ENCODE measurements at regions not wholly inside any gene's neighbourhood (a gene's known extent, or its start where the extent isn't known, plus 50 kb on each side); places are given as distances from the start of the nearest gene placed in this dataset.

DNA sequence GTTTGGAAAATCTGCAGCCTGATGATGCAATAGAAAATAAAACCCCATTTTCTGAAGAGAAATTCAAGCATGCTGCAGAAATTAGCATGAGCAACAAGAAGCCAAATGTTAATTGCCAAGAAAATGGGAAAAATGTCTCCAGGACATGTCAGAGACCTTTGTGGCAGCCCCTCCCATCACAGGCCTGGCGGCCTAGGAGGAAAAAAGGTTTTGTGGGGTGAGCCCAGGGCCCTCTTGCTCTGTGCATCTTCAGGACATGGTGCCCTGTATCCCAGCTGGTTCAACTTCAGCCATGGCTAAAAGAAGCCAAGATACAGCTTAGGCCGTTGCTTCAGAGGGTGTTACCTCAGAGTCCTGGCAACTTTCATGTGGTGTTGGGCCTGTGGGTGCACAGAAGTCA is 775.5 kb upstream of the SEL1L start:
- Mint-ChIP-seq H3K27me3 (ENCODE audit: low read depth in 3 of 3) (no peaks in the 10 kb centered on the region), H3K4me3 (no peak overlapping the region), H3K36me3 (no peaks in the 10 kb centered on the region), H3K4me1 (no peaks in the 10 kb centered on the region), H3K9me3 (peaks cover 0 to 12% (median 10%) of the 10 kb centered on the region in 7 donors), H3K27ac (no peak overlapping the region)
- H3K4me1 ChIP-seq (ENCODE audit: control insufficient read depth in 1 of 2, insufficient read depth in 2 of 2, low read length in 2 of 2), result no peaks in the 10 kb centered on the region
- peaks cover 9 to 13% of the 10 kb centered on the region in 2 donors for H3K9me3 ChIP-seq (replicated peaks in 1 of 2; ENCODE audit: control insufficient read depth in 1 of 2, insufficient read depth in 1 of 2, low read length in 2 of 2)
- no peak overlapping the region for H3K27ac ChIP-seq (ENCODE audit: low read depth in 1 of 2, low read length in 2 of 2)
- 86% methylated on average over 2 of the region's 2 CpGs for WGBS (ENCODE audit: insufficient coverage)
- no peak overlapping the region for H3K4me3 ChIP-seq (replicated peaks in 1 of 3; ENCODE audit: low read depth in 2 of 3, low read length in 3 of 3)
- H2AFZ ChIP-seq (ENCODE audit: insufficient read depth, low read depth, low read length, poor library complexity, severe bottlenecking), result no peak overlapping the region
- H3K36me3 ChIP-seq (replicated peaks in 1 of 2; ENCODE audit: control insufficient read depth in 1 of 2, insufficient read depth in 2 of 2, low read length in 2 of 2), result no peaks in the 10 kb centered on the region
- no peaks in the 10 kb centered on the region for H4K20me1 ChIP-seq (ENCODE audit: insufficient read depth, low read length)
- no peak overlapping the region for H3K4me2 ChIP-seq (replicated peaks; ENCODE audit: extremely low read depth, low read length, poor library complexity, severe bottlenecking)
- no peak overlapping the region for H3K9ac ChIP-seq (ENCODE audit: insufficient read depth, low read length, poor library complexity, severe bottlenecking)
- H3K79me2 ChIP-seq (ENCODE audit: insufficient read depth, low read length), result no peaks in the 10 kb centered on the region
- no peak for DNase-seq
- intact Hi-C loops (cut with micrococcal nuclease), result no loop called here
- TF ChIP-seq, protein P1, sequence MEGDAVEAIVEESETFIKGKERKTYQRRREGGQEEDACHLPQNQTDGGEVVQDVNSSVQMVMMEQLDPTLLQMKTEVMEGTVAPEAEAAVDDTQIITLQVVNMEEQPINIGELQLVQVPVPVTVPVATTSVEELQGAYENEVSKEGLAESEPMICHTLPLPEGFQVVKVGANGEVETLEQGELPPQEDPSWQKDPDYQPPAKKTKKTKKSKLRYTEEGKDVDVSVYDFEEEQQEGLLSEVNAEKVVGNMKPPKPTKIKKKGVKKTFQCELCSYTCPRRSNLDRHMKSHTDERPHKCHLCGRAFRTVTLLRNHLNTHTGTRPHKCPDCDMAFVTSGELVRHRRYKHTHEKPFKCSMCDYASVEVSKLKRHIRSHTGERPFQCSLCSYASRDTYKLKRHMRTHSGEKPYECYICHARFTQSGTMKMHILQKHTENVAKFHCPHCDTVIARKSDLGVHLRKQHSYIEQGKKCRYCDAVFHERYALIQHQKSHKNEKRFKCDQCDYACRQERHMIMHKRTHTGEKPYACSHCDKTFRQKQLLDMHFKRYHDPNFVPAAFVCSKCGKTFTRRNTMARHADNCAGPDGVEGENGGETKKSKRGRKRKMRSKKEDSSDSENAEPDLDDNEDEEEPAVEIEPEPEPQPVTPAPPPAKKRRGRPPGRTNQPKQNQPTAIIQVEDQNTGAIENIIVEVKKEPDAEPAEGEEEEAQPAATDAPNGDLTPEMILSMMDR (IDR thresholded peaks at IDR 0.05), result no peak
- H3K27me3 ChIP-seq (ENCODE audit: control insufficient read depth in 2 of 2, insufficient read depth in 2 of 2, low read length in 2 of 2), result no peaks in the 10 kb centered on the region

DNA sequence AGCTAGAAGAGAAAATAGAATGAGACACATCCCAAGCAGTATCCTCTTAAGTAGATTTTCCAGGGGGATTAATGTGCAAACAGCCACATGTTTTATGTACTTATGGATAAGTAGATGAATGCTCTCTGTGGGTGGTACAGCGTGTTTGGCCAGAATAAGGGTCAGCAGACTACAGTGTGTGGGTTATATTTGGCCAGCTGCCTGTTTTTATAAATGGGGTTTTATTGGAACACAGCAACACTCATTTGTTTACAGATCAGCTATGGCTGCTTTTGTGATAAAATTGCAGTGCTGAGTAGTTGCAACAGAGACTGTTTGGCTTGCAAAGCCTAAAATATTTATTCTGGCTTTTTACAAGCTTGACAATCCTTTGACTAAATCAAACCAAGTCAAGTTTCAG is 780.2 kb upstream of the SEL1L start:
- TF ChIP-seq, protein P1 (IDR thresholded peaks at IDR 0.05), result no peak
- no peak overlapping the region for H2AFZ ChIP-seq (ENCODE audit: insufficient read depth, low read depth, low read length, poor library complexity, severe bottlenecking)
- H3K4me2 ChIP-seq (replicated peaks; ENCODE audit: extremely low read depth, low read length, poor library complexity, severe bottlenecking), result no peak overlapping the region
- no peaks in the 10 kb centered on the region for H3K27me3 ChIP-seq (ENCODE audit: control insufficient read depth in 2 of 2, insufficient read depth in 2 of 2, low read length in 2 of 2)
- H3K36me3 ChIP-seq (replicated peaks in 1 of 2; ENCODE audit: control insufficient read depth in 1 of 2, insufficient read depth in 2 of 2, low read length in 2 of 2), result no peaks in the 10 kb centered on the region
- no peaks in the 10 kb centered on the region for H4K20me1 ChIP-seq (ENCODE audit: insufficient read depth, low read length)
- no peak for DNase-seq
- peaks cover 0 to 12% (median 6%) of the 10 kb centered on the region in 7 donors for H3K9me3 Mint-ChIP-seq
- no peaks in the 10 kb centered on the region for H3K36me3 Mint-ChIP-seq
- H3K27me3 Mint-ChIP-seq (ENCODE audit: low read depth in 3 of 3), result no peaks in the 10 kb centered on the region
- no peak overlapping the region for H3K4me3 ChIP-seq (replicated peaks in 1 of 3; ENCODE audit: low read depth in 2 of 3, low read length in 3 of 3)
- no peaks in the 10 kb centered on the region for H3K4me1 Mint-ChIP-seq
- no peak overlapping the region for H3K9ac ChIP-seq (ENCODE audit: insufficient read depth, low read length, poor library complexity, severe bottlenecking)
- H3K9me3 ChIP-seq (replicated peaks in 1 of 2; ENCODE audit: control insufficient read depth in 1 of 2, insufficient read depth in 1 of 2, low read length in 2 of 2), result peaks cover 9 to 13% of the 10 kb centered on the region in 2 donors
- H3K4me1 ChIP-seq (ENCODE audit: control insufficient read depth in 1 of 2, insufficient read depth in 2 of 2, low read length in 2 of 2), result no peaks in the 10 kb centered on the region
- WGBS (ENCODE audit: insufficient coverage), result no CpG with 5 or more reads among the region's 1 CpG
- intact Hi-C loops (cut with micrococcal nuclease), result no loop called here
- H3K4me3 Mint-ChIP-seq, result no peak overlapping the region
- no peak overlapping the region for H3K27ac Mint-ChIP-seq
- H3K79me2 ChIP-seq (ENCODE audit: insufficient read depth, low read length), result no peaks in the 10 kb centered on the region
- H3K27ac ChIP-seq (ENCODE audit: low read depth in 1 of 2, low read length in 2 of 2), result no peak overlapping the region

Data from CD14-positive monocyte (primary cell).